ENCODE measurements at regions not wholly inside any gene's neighbourhood (a gene's known extent, or its start where the extent isn't known, plus 50 kb on each side); places are given as distances from the start of the nearest gene placed in this dataset.

- TF ChIP-seq HMGXB4 (CRISPR knock-in tag; IDR thresholded peaks at IDR 0.05; ENCODE audit: borderline replicate concordance) (no peak), RARB (CRISPR knock-in tag; IDR thresholded peaks at IDR 0.05) (no peak), KDM1A (IDR thresholded peaks at IDR 0.05; ENCODE audit: low read depth) (no peak)
Observed at GRCh38 chr13:111926501-111927180, 140.3 kb upstream of the SOX1 start (continued).

GRCh38 chr13:111927181-111927540 is 139.8 kb upstream of the SOX1 start:
- DNase-seq (ENCODE audit: low read depth in 1 of 2, low spot score in 1 of 2): no peak
- CTCF ChIA-PET: no interaction called here
- H3K4me3 ChIP-seq: no peak overlapping the region
- no peak for TF ChIP-seq MAFK (IDR thresholded peaks at IDR 0.05; ENCODE audit: partially characterized antibody)
- TF ChIP-seq ESRRA (IDR thresholded peaks at IDR 0.05; ENCODE audit: borderline replicate concordance, low read length): no peak
- no peak for TF ChIP-seq RCOR1 (IDR thresholded peaks at IDR 0.05; ENCODE audit: low read depth, low read length)
- TF ChIP-seq EHF (CRISPR knock-in tag; IDR thresholded peaks at IDR 0.05): no peak
- TF ChIP-seq CTCF (IDR thresholded peaks at IDR 0.05): no peak
- no peak for TF ChIP-seq JUN (IDR thresholded peaks at IDR 0.05)
- TF ChIP-seq POLR2AphosphoS2 (conservative IDR thresholded peaks at IDR 0.05; ENCODE audit: low read length): no peak
- TF ChIP-seq MAZ (IDR thresholded peaks at IDR 0.05; ENCODE audit: borderline replicate concordance, low read depth, low read length): no peak
- TF ChIP-seq CBX2 (IDR thresholded peaks at IDR 0.05; ENCODE audit: borderline replicate concordance, low read depth): no peak
- no peak for ATAC-seq
- no peak overlapping the region for H3K4me2 ChIP-seq
- no peak for FAIRE-seq
- H3K27ac ChIP-seq: no peak overlapping the region
- no peaks in the 10 kb centered on the region for H3K4me1 ChIP-seq
- H3K9me3 ChIP-seq: no peaks in the 10 kb centered on the region
- 47% methylated on average over 8 of the region's 12 CpGs for WGBS (ENCODE audit: missing lambda C conversion rate)
- POLR2A ChIA-PET: no interaction called here

- H3K9me3 ChIP-seq: no peaks in the 10 kb centered on the region
- WGBS (ENCODE audit: missing lambda C conversion rate): 18% methylated on average over 5 of the region's 8 CpGs
- no peak overlapping the region for H3K4me2 ChIP-seq
- H3K4me3 ChIP-seq: no peak overlapping the region
- H3K4me1 ChIP-seq: no peaks in the 10 kb centered on the region
- FAIRE-seq (no peak), DNase-seq (ENCODE audit: low read depth in 1 of 2, low spot score in 1 of 2) (no peak), ATAC-seq (no peak)
- ChIA-PET POLR2A (no interaction called here), CTCF (no interaction called here)
- H3K27ac ChIP-seq: no peak overlapping the region
- TF ChIP-seq HEYL (CRISPR knock-in tag; IDR thresholded peaks at IDR 0.05) (no peak), RNF2 (IDR thresholded peaks at IDR 0.05; ENCODE audit: borderline replicate concordance, low read depth) (no peak), RAD21 (conservative IDR thresholded peaks at IDR 0.05 in 1 of 2, IDR thresholded peaks at IDR 0.05 in 1 of 2) (no peak), FOXS1 (CRISPR knock-in tag; IDR thresholded peaks at IDR 0.05) (no peak), KDM5A (IDR thresholded peaks at IDR 0.05) (no peak), MAZ (IDR thresholded peaks at IDR 0.05; ENCODE audit: borderline replicate concordance, low read depth, low read length) (no peak)
Observed at GRCh38 chr13:111929036-111929616, 137.8 kb upstream of the SOX1 start.

Measured in A549 (cell line).